ENCODE measurements at regions not wholly inside any gene's neighbourhood (a gene's known extent, or its start where the extent isn't known, plus 50 kb on each side); places are given as distances from the start of the nearest gene placed in this dataset.
A peak's percentile ranks its signal among the peaks of the same experiment; 100 is the strongest.
"Not testable (repeated sequence)": the region's sequence is repeated elsewhere in the genome, so short reads cannot be mapped to it uniquely, and the experiment has no call there.

- no peak for DNase-seq (ENCODE audit: low read depth)
Measured at GRCh38 chr4:124943145-124943889, 230.8 kb upstream of the ANKRD50 start.

- peak; percentile 81 for DNase-seq (ENCODE audit: low read depth)
Measured at GRCh38 chr4:124941267-124941666, 228.7 kb upstream of the ANKRD50 start.

- DNase-seq (ENCODE audit: low read depth), result peak; percentile 98
Measured at GRCh38 chr4:124940387-124940786, 227.9 kb upstream of the ANKRD50 start.

GRCh38 chr4:124939908-124940307 lies 227.4 kb upstream of the ANKRD50 start:
- no peak for DNase-seq (ENCODE audit: low read depth)

GRCh38 chr4:124938836-124939235 lies 226.3 kb upstream of the ANKRD50 start:
- DNase-seq (ENCODE audit: low read depth), result no peak

GRCh38 chr4:124937993-124938392 lies 225.5 kb upstream of the ANKRD50 start:
- DNase-seq (ENCODE audit: low read depth), result no peak

- DNase-seq (ENCODE audit: low read depth), result no peak
Measured at GRCh38 chr4:124936427-124936826, 223.9 kb upstream of the ANKRD50 start.

- DNase-seq (ENCODE audit: low read depth), result no peak
Measured at GRCh38 chr4:124934916-124935315, 222.4 kb upstream of the ANKRD50 start.

GRCh38 chr4:124933521-124933920 lies 221.0 kb upstream of the ANKRD50 start:
- DNase-seq (ENCODE audit: low read depth), result no peak

GRCh38 chr4:124932447-124932846 lies 219.9 kb upstream of the ANKRD50 start:
- DNase-seq (ENCODE audit: low read depth), result no peak

- peak; percentile 38 for DNase-seq (ENCODE audit: low read depth)
Measured at GRCh38 chr4:124931050-124931449, 218.5 kb upstream of the ANKRD50 start.

- DNase-seq (ENCODE audit: low read depth), result not testable (repeated sequence)
Measured at GRCh38 chr4:124922748-124923147, 210.2 kb upstream of the ANKRD50 start.

GRCh38 chr4:124918559-124919122 lies 206.1 kb upstream of the ANKRD50 start:
- no peak for DNase-seq (ENCODE audit: low read depth)

GRCh38 chr4:124915073-124915472 lies 202.5 kb upstream of the ANKRD50 start:
- DNase-seq (ENCODE audit: low read depth), result no peak

GRCh38 chr4:124913237-124913636 lies 200.7 kb upstream of the ANKRD50 start:
- DNase-seq (ENCODE audit: low read depth), result no peak

GRCh38 chr4:124910327-124910726 lies 197.8 kb upstream of the ANKRD50 start:
- no peak for DNase-seq (ENCODE audit: low read depth)

- no peak for DNase-seq (ENCODE audit: low read depth)
Measured at GRCh38 chr4:124907881-124908280, 195.3 kb upstream of the ANKRD50 start.

GRCh38 chr4:124905441-124905840 lies 192.9 kb upstream of the ANKRD50 start:
- DNase-seq (ENCODE audit: low read depth), result no peak

GRCh38 chr4:124904723-124905388 lies 192.3 kb upstream of the ANKRD50 start:
- peak; percentile 60 for DNase-seq (ENCODE audit: low read depth)

- peak; percentile 57 for DNase-seq (ENCODE audit: low read depth)
Measured at GRCh38 chr4:124903995-124904722, 191.6 kb upstream of the ANKRD50 start.

- DNase-seq (ENCODE audit: low read depth), result no peak
Measured at GRCh38 chr4:124902001-124902515, 189.5 kb upstream of the ANKRD50 start.

- DNase-seq (ENCODE audit: low read depth), result no peak
Measured at GRCh38 chr4:124899997-124900396, 187.5 kb upstream of the ANKRD50 start.

All from renal cortical epithelial cell (primary cell).